Type B pancreatic cell (in vitro differentiated cells): ENCODE measurements at regions not wholly inside any gene's neighbourhood (a gene's known extent, or its start where the extent isn't known, plus 50 kb on each side); places are given as distances from the start of the nearest gene placed in this dataset.

Experiments used
- DNase-seq: peaks from one replicate; pipeline ENCODE4 v3.0.0; 2021; ENCODE audit warnings: mixed read lengths; ENCODE audit not compliant: unreplicated experiment; ENCODE audit errors: extremely low spot score
- H3K27ac Mint-ChIP-seq: 2 replicates; pipeline ENCODE4 v1.8.0; 2021; ENCODE audit warnings: mild to moderate bottlenecking, mixed read lengths
- H3K27me3 Mint-ChIP-seq: 2 replicates; pipeline ENCODE4 v1.8.0; 2021; ENCODE audit warnings: mixed read lengths
- H3K36me3 Mint-ChIP-seq: 2 replicates; pipeline ENCODE4 v1.8.0; 2021; ENCODE audit warnings: mixed read lengths
- H3K4me1 Mint-ChIP-seq: one replicate; pipeline ENCODE4 v1.8.0; 2021; ENCODE audit warnings: mixed read lengths; ENCODE audit not compliant: unreplicated experiment
- H3K4me3 Mint-ChIP-seq: 2 replicates; pipeline ENCODE4 v1.8.0; 2021; ENCODE audit warnings: mild to moderate bottlenecking, mixed read lengths
- H3K9me3 Mint-ChIP-seq: 2 replicates; pipeline ENCODE4 v1.8.0; 2021; ENCODE audit warnings: mixed read lengths
- TF ChIP-seq, protein P1 (sequence below): fragments of 200-600 bp; sonication (generic); conservative IDR thresholded peaks from 2 replicates; pipeline ENCODE4 v1.5.0; 2021; ENCODE audit warnings: antibody characterized with exemption, mild to moderate bottlenecking

DNA sequence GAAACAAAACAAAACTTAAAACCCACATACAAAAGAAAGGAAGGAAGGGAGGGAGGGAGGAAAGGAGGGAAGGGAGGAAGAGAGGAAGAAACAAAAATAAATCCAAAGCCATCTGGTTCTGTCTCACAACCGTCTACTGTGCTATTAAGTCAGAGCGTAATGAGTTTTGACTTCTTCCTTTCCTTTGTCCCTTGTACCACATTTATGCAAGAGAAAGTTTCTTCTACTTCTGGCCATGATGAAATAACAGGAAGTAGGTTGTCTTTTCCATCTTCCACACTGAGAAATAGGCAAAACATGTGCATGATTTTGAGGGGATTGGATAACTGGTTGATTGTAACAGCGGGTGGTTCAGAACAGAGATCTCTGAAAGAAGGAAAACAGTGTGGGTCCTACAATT lies 121.4 kb downstream of the CTAGE1 start:
- Mint-ChIP-seq H3K27ac (no peak overlapping the region), H3K4me3 (no peak overlapping the region)

DNA sequence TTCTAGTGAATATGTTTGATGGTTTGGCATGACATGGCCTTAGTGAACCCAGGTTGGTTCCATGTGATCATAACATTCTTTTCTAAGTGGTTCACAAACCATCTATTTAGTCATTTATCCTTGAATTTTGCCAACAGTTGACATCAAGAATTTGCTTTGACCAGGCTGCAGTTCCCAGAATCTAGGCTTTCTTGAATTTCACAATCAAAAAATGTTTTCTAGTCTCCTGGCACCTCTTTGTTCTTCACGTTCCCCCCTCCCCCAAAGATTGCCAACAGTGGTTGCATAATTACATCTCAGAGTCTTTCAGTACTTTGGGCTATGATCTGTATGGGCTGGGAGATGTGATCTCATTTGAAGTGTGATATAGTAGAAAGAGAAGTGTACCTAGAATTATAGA lies 124.0 kb downstream of the GATA6 start:
- peaks cover 1% of the 10 kb centered on the region for H3K27me3 Mint-ChIP-seq
- TF ChIP-seq, protein P1, sequence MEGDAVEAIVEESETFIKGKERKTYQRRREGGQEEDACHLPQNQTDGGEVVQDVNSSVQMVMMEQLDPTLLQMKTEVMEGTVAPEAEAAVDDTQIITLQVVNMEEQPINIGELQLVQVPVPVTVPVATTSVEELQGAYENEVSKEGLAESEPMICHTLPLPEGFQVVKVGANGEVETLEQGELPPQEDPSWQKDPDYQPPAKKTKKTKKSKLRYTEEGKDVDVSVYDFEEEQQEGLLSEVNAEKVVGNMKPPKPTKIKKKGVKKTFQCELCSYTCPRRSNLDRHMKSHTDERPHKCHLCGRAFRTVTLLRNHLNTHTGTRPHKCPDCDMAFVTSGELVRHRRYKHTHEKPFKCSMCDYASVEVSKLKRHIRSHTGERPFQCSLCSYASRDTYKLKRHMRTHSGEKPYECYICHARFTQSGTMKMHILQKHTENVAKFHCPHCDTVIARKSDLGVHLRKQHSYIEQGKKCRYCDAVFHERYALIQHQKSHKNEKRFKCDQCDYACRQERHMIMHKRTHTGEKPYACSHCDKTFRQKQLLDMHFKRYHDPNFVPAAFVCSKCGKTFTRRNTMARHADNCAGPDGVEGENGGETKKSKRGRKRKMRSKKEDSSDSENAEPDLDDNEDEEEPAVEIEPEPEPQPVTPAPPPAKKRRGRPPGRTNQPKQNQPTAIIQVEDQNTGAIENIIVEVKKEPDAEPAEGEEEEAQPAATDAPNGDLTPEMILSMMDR, result no peak
- H3K27ac Mint-ChIP-seq, result no peak overlapping the region
- H3K36me3 Mint-ChIP-seq, result no peaks in the 10 kb centered on the region
- no peak overlapping the region for H3K4me3 Mint-ChIP-seq
- no peaks in the 10 kb centered on the region for H3K4me1 Mint-ChIP-seq
- no peak for DNase-seq
- no peaks in the 10 kb centered on the region for H3K9me3 Mint-ChIP-seq

More for the DNA sequence above, 121.4 kb downstream of the CTAGE1 start:
- Mint-ChIP-seq H3K36me3 (no peaks in the 10 kb centered on the region), H3K9me3 (no peaks in the 10 kb centered on the region), H3K4me1 (no peaks in the 10 kb centered on the region), H3K27me3 (peaks cover 3% of the 10 kb centered on the region)
- TF ChIP-seq, protein P1, result no peak
- no peak for DNase-seq

DNA sequence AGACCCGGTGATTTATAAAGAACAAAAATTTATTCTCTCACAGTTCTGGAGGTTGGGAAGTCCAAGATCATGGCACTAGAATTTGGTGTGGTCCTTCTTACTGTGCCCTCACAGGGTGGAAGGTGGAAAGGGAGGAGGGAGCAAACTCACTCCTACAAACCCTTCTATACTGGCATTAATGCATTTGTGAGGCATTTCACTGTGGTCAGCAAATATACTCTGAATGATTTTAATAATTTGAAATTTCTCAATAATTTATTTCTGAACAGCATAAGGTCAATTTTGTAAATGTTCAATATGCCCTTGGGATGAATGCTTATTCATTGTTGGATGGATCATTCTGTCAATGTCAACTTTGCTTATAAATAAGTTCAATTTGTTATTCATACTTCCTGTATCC lies 120.6 kb downstream of the GATA6 start:
- H3K36me3 Mint-ChIP-seq, result no peaks in the 10 kb centered on the region
- H3K27me3 Mint-ChIP-seq, result peaks cover 3% of the 10 kb centered on the region
- no peak overlapping the region for H3K27ac Mint-ChIP-seq
- TF ChIP-seq, protein P1, result no peak
- DNase-seq, result no peak
- no peak overlapping the region for H3K4me3 Mint-ChIP-seq
- H3K4me1 Mint-ChIP-seq, result no peaks in the 10 kb centered on the region
- no peaks in the 10 kb centered on the region for H3K9me3 Mint-ChIP-seq

DNA sequence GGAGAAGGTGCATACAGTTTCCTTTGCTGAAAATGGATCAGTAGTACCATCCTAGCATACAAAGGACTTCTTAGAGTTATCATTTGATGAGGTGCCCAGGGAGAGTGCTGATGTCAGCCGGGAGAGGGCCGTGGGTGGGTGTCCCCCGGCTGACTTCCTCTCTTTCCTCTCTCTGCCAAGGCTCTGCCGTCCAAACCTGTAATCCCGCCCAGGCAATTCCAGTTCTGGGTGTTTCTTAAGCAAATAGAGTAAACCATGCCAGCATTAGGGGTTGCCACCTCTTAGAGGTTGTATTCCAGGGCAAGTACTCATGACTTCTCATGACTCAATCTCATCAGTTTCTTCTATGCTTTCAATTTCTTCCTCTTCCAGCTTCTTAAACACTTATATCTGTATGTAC lies 117.2 kb downstream of the GATA6 start:
- H3K4me3 Mint-ChIP-seq, result no peak overlapping the region
- peaks cover 4% of the 10 kb centered on the region for H3K36me3 Mint-ChIP-seq
- H3K27me3 Mint-ChIP-seq, result peaks cover 3% of the 10 kb centered on the region
- no peaks in the 10 kb centered on the region for H3K9me3 Mint-ChIP-seq
- TF ChIP-seq, protein P1, result no peak
- H3K27ac Mint-ChIP-seq, result no peak overlapping the region
- H3K4me1 Mint-ChIP-seq, result peaks cover 8% of the 10 kb centered on the region
- no peak for DNase-seq

DNA sequence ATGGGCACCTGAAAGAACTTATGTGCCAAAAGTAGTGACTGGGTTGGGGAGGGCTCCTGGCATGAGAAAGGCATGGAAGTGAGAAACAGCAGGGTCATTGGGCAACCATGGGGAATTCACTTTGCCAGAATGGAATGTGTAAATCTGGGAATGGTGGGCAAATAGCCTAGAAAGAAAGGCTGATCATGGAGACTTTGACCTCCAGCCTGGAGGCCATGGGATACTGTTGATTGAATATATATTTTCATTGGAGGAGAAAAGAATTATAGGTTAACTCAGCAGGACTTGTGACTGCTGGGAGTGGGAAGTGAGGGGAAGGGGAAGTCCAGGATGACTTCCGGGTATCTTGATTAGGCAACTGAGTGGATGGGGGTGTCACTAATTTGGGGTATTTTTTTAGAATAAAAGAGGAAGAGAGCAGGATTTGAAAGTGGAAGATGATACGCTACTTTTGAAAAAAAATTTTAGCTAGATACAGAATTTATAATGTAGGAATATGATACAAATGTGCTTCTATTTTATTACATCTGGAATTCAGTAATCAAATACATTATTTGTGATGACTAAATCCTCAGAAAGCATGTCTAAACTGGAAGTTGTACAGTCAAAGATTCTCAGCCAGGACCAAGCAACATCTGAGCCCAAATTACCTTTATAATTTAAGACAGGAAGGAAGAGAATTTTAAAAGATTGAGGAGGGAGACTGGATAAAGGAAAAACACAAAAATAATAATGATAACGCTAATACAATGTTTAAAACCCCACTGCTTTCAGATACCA lies 116.2 kb downstream of the GATA6 start:
- Mint-ChIP-seq H3K9me3 (no peaks in the 10 kb centered on the region), H3K27ac (no peak overlapping the region), H3K27me3 (peaks cover 3% of the 10 kb centered on the region), H3K4me3 (no peak overlapping the region), H3K36me3 (peaks cover 4% of the 10 kb centered on the region), H3K4me1 (peaks cover 8% of the 10 kb centered on the region)
- TF ChIP-seq, protein P1, result no peak
- no peak for DNase-seq
